Thyroid gland (tissue), 4 donors: ENCODE measurements at regions not wholly inside any gene's neighbourhood (a gene's known extent, or its start where the extent isn't known, plus 50 kb on each side); places are given as distances from the start of the nearest gene placed in this dataset.

Experiments
- DNase-seq, 2 donors: peaks; one replicate each; pipeline ENCODE4 v3.0.0-alpha.2; 2019
- H3K27ac ChIP-seq, 3 donors: fragments of 200-600 bp; sonication (generic); 1 replicate in 2 of 3; 2 replicates in 1 of 3; pipeline ENCODE4 v1.5.1; 2016 to 2019; ENCODE audit warnings: mild to moderate bottlenecking in 1 of 3, moderate library complexity in 1 of 3
- H3K27me3 ChIP-seq: fragments of 200-600 bp; sonication (generic); one replicate; pipeline ENCODE4 v1.5.1; 2019
- H3K36me3 ChIP-seq, 2 donors: fragments of 200-600 bp; sonication (generic); one replicate each; pipeline ENCODE4 v1.5.1; 2016 to 2019
- H3K4me1 ChIP-seq, 2 donors: fragments of 200-600 bp; sonication (generic); one replicate each; pipeline ENCODE4 v1.5.1; 2017 to 2019
- H3K4me3 ChIP-seq, 3 donors: fragments of 200-600 bp; sonication (generic); replicated peaks in 1 of 3; 1 replicate in 2 of 3; 2 replicates in 1 of 3; pipeline ENCODE4 v1.5.1; 2016; ENCODE audit warnings: mild to moderate bottlenecking in 1 of 3
- H3K9me3 ChIP-seq: fragments of 200-600 bp; sonication (generic); one replicate; pipeline ENCODE4 v1.5.1; 2017
- POLR2A ChIP-seq, 2 donors: fragments of 450-650 bp; IDR thresholded peaks; one replicate each; pipeline ENCODE4 v1.6.1; 2017; ENCODE audit warnings: antibody characterized with exemption in 2 of 2, mild to moderate bottlenecking in 2 of 2, moderate library complexity in 1 of 2
- WGBS, 2 donors: methylation state at CpG; one replicate each; pipeline ENCODE4 v1.1.5; 2017; 5-methylcytosine and 5-hydroxymethylcytosine counted together
- intact Hi-C: fragments of 100-400 bp; cut with DNase I; formaldehyde crosslinking; loops from one replicate; pipeline ENCODE4 v1.15.1; 2023
- TF ChIP-seq, protein P1 (sequence below), 6 experiments: fragments of 200-600 bp in 3 of 6; fragments of 450-650 bp in 3 of 6; sonication (generic) in 3 of 6; IDR thresholded peaks; one replicate each; pipeline ENCODE4 v1.5.1; 2016 to 2019; ENCODE audit warnings: antibody characterized with exemption in 6 of 6, mild to moderate bottlenecking in 2 of 6, inconsistent platforms in 1 of 6, moderate library complexity in 1 of 6

DNA sequence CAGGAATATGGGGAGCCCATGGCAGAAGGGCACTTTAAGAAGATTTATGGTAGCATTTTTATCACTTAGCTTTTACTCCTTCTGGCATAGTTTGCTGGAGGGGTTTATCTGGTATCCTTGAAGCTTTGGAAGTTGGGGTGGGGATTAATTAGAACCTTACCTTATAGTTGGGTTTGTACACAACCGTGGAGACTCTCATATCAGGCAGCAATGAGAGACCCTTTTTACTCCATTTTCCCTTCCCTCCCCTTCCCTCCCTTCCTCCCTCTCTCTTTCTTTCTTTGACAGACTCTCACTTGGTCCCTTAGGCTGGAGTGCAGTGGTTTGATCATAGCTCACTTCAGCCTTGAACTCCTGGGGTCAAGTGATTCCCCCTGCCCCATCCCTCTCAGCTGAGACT is 465.8 kb upstream of the PODXL start:
- Histone ChIP-seq H3K27me3 (no peaks in the 10 kb centered on the region), H3K4me1 (no peaks in the 10 kb centered on the region), H3K9me3 (no peaks in the 10 kb centered on the region), H3K4me3 (no peak overlapping the region), H3K27ac (no peak overlapping the region), H3K36me3 (no peaks in the 10 kb centered on the region)
- TF ChIP-seq, protein P1, sequence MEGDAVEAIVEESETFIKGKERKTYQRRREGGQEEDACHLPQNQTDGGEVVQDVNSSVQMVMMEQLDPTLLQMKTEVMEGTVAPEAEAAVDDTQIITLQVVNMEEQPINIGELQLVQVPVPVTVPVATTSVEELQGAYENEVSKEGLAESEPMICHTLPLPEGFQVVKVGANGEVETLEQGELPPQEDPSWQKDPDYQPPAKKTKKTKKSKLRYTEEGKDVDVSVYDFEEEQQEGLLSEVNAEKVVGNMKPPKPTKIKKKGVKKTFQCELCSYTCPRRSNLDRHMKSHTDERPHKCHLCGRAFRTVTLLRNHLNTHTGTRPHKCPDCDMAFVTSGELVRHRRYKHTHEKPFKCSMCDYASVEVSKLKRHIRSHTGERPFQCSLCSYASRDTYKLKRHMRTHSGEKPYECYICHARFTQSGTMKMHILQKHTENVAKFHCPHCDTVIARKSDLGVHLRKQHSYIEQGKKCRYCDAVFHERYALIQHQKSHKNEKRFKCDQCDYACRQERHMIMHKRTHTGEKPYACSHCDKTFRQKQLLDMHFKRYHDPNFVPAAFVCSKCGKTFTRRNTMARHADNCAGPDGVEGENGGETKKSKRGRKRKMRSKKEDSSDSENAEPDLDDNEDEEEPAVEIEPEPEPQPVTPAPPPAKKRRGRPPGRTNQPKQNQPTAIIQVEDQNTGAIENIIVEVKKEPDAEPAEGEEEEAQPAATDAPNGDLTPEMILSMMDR (IDR thresholded peaks at IDR 0.05) = no peak
- no peak for TF ChIP-seq POLR2A (IDR thresholded peaks at IDR 0.05)
- intact Hi-C loops = no loop called here
- 89 to 93% methylated on average over 1 of the region's 1 CpG for WGBS, 2 donors
- no peak for DNase-seq

DNA sequence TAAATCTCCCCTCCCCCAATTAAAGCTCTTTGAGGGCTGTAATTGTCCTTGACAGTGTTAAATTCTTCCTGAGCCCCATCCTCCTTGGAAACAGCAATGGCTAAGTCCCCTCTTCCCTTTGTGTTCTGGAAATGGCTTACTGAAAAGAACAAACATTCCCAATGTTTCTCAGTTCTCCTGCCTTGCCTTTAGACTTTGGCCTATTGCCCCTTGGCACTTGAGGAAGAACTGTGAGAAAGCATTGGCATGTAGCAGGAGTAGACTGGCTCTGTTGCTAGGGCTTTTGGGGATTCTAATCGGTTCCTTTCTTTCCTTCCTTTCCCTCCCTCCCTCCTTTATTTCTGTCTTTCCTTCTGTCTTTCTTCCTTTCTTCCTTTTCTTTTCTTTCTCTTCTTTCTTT is 463.3 kb upstream of the PODXL start:
- no peak for TF ChIP-seq POLR2A (IDR thresholded peaks at IDR 0.05)
- TF ChIP-seq, protein P1 (IDR thresholded peaks at IDR 0.05) = no peak
- DNase-seq = peak in 1 of 2 donors; percentile 8
- WGBS, 2 donors = 39 to 61% methylated on average over 1 of the region's 1 CpG
- intact Hi-C loops = no loop called here
- Histone ChIP-seq H3K4me1 (no peaks in the 10 kb centered on the region), H3K27me3 (no peaks in the 10 kb centered on the region), H3K27ac (no peak overlapping the region), H3K36me3 (no peaks in the 10 kb centered on the region), H3K9me3 (no peaks in the 10 kb centered on the region), H3K4me3 (no peak overlapping the region)

- Histone ChIP-seq H3K27ac (no peak overlapping the region), H3K9me3 (no peaks in the 10 kb centered on the region), H3K4me1 (no peaks in the 10 kb centered on the region), H3K36me3 (no peaks in the 10 kb centered on the region), H3K27me3 (no peaks in the 10 kb centered on the region), H3K4me3 (no peak overlapping the region)
- no peak for TF ChIP-seq POLR2A (IDR thresholded peaks at IDR 0.05)
- TF ChIP-seq, protein P1 (IDR thresholded peaks at IDR 0.05) = no peak
- intact Hi-C loops = no loop called here
- no peak for DNase-seq
- WGBS, 2 donors = 63 to 73% methylated on average over 2 to 4 of the region's 4 CpGs
Measured at GRCh38 chr7:132009778-132010177, 453.4 kb upstream of the PODXL start.

DNA sequence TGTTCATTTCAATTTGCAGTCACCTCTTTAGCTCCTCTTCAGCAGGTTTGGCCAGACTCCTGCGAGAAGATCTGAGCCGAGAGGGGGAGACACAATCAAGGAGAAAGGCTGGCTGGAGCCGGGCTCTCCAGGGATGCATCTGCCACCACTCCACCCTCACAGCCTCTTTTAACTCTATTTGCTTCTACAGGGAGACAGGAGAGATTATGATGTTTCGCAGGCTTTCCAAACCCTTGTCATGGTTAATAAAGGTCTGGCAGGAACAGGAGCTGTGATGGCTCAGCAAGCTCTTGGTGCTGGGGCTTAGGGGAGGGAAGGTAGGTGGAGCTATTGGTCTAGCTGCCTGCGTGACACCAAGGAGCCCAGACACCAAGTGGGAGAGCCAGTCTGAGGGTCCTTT is 448.1 kb upstream of the PODXL start:
- DNase-seq = peak; percentile 12 to 42

DNA sequence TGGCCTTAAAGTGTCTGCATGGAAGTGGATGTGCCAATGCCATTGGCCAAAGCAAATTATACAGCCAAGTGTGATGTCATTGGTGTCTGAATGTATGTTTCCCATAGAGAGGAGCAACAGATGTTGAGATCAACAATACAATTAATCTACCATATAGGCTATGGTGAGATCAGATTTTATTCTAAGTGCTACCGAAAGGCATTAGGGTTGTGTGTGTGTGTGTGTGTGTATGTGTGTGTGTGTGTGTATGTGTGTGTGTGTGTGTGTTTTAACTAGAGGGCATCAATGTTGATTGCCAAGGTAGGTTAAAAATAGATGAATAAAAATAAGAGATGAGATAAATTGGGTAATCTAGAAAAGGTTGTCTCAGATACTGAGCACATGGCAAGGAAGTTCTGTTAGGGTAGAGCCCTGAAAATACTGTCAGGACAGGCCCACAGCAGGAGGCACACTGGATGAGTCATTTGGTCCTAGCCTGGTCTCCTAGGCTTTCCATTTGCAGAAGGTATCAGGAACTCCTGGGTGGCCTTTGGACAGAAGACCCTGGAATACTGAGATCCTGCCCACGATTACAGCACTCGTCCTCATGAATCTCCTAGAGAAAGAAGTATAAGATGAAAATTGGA is 446.0 kb upstream of the PODXL start:
- no peaks in the 10 kb centered on the region for H3K27me3 ChIP-seq
- H3K4me1 ChIP-seq = no peaks in the 10 kb centered on the region
- H3K36me3 ChIP-seq = no peaks in the 10 kb centered on the region
- H3K4me3 ChIP-seq = no peak overlapping the region
- intact Hi-C loops = no loop called here
- no peaks in the 10 kb centered on the region for H3K9me3 ChIP-seq
- no peak for DNase-seq
- TF ChIP-seq, protein P1 (IDR thresholded peaks at IDR 0.05) = no peak
- TF ChIP-seq POLR2A (IDR thresholded peaks at IDR 0.05) = no peak
- WGBS, 2 donors = 87 to 93% methylated on average over 3 of the region's 3 CpGs
- no peak overlapping the region for H3K27ac ChIP-seq

More for the DNA sequence above, 448.1 kb upstream of the PODXL start:
- intact Hi-C loops = no loop called here
- Histone ChIP-seq H3K4me1 (no peaks in the 10 kb centered on the region), H3K36me3 (no peaks in the 10 kb centered on the region), H3K4me3 (no peak overlapping the region), H3K27me3 (no peaks in the 10 kb centered on the region), H3K27ac (no peak overlapping the region), H3K9me3 (no peaks in the 10 kb centered on the region)
- WGBS, 2 donors = 21 to 43% methylated on average over 4 to 5 of the region's 5 CpGs
- TF ChIP-seq POLR2A (IDR thresholded peaks at IDR 0.05) = no peak
- TF ChIP-seq, protein P1 (IDR thresholded peaks at IDR 0.05) = peak in 2 of 6 experiments; percentile 16 to 29
